ENCODE measurements at regions not wholly inside any gene's neighbourhood (a gene's known extent, or its start where the extent isn't known, plus 50 kb on each side); places are given as distances from the start of the nearest gene placed in this dataset.

DNA sequence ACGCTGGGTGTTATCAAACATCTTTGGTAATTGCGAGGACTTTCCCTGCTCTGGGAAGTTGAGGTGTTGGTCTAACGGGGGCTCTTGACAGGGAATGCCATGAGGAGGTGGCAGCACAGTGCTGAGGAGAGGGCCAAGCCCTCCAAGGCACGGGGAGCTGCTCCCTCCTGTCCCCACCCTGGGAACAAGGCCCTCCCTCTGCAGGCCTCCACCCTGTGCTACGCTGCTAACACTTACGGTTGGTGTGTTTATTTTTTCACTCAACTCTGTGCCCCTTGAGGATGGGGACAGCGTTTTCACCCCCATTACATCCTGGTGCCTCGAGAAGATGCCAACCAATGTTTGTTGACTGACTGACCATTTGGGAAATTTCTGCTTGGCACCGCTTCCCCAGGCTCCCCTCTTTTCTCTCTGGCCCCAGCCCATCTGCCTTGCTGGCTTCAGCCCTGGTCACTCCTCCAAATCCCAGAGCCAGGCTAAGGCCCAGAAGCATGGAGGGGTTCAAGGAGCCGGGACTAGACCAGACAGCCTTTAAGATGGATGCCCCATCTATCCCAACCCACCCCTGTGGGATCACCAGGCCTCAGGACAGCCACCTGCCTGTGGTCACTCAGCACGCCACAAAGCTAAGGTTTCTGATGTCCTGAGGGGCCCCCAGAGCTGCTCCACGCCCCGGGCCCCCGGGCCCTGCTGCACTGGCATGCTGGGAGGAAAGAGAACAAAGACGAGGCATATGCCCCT is 125.7 kb downstream of the BARX1 start:
- intact Hi-C loops (cut with micrococcal nuclease), result no loop called here

- intact Hi-C loops (cut with micrococcal nuclease), result no loop called here
Observed at GRCh38 chr9:93828331-93829097, 126.6 kb downstream of the BARX1 start.

- intact Hi-C loops (cut with micrococcal nuclease), result no loop called here
Observed at GRCh38 chr9:93827545-93828330, 127.4 kb downstream of the BARX1 start.

DNA sequence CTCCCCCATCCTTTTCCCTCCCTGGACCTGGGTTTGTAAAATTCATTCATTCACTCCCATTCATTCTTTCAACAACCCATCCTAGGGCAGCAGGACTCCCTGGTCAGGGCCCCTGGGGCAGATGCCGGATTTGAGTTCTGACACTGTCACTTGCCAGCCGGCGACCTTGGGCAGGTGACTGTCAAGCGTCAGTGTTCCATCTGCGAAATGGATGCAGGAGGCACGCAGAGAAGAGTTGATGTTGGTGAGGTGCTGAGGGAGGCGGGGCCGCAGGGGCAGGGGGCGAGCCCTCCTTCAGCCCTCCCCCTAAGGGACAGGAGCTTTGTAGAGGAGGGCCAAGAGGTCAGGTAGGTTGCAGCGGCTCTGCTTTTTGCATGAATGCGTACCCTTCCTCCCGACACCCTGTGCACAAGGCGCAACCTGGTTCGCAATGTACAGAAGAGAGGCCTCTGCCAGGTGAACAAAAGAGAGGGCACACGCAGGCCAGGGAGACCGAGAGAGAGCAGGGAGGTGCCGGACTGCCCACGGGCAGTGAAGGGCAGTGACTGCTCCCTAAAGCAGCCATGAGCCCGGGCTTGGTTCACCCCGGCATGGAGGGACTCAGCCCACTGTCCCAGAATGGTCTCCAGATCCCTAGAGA is 128.1 kb downstream of the BARX1 start:
- intact Hi-C loops (cut with micrococcal nuclease), result loop anchor here (1.0 kb wide), 1 partner anchor 136 kb away; no protein-coding TSS in a partner anchor

GRCh38 chr9:93826209-93826608 is 128.9 kb downstream of the BARX1 start:
- intact Hi-C loops (cut with micrococcal nuclease), result loop anchor here (1.0 kb wide), 1 partner anchor 137 kb away; no protein-coding TSS in a partner anchor

DNA sequence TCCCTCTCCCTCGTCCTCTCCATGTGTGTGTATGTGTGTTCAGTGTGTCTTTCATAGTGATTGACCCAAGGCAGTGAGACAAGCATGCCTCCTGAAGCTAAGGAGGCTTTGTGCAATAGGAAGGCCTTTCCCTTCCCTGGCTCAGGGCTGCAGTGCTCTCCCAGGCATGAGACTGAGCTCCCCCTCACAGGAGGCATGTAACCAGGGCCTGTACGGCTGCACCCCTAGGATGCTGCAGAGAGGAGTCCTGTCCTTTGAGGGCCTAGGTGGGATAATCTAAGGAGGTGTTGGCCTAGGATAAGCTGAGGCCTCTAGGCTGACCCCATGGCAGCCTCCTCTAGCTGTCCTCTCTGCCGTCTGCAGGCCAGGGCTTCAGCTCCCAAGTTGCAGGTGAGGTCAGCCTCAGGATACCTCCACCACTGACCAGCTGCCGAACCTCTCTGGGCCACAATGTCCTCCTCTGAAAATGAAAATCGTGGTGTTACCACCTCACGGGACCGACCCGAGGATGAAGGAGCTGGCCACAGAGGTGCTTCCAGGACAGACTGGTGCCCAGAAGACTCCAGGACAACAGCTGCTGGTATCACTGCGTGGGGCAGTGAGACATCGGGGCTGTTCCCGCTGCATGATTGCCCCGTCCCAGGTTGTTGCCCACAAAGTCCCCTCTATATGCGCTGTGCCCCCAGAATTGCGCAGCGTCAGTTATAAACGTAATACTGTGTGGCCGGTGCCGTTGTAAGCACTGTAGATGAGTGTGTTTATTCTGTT is 129.6 kb downstream of the BARX1 start:
- intact Hi-C loops (cut with micrococcal nuclease), result loop anchor here (1.0 kb wide), 1 partner anchor 138 kb away; no protein-coding TSS in a partner anchor

DNA sequence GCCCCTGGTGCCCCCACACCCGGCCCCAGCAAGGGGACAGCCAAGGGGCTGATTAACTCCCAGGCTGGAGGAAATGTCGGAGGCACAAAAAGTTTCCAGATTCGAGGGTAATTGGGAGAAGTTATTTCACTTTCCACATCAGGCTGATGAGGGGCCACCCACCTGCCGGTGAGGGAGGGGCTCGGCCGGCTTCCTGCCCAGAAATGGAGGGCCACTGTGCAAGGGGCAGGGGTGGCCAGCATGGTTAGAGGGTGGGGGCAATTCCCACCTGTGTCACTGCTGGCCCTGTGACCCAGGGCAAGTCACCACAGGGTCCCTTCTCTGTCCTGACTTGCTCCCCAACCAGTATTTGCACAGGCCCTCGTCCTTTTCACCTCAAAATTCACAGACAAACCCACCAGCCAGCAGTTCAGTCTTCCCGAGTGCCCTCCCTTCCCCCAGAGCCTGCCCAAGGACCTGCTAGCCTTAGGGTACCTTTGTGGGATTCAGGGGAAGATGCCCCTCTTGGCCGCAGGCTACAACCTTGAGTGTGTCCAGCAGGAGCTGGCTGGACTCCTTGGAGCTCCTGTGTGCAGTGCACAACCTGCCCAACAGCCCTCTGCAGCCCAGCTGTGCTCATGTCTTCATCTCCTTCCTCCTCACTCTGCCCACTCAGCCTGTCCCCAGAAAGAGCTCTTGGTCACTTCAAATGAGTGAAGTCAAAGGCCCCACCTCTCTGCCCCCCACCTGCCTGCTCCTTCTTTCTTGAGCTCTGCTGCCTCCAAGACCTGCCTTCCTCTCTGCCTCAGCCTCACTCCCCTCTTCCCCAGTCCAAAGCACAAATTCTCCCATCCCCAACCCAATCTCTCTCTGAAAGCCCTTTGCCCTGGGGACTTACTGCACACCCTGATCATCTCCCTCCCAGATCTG is 130.5 kb downstream of the BARX1 start:
- intact Hi-C loops (cut with micrococcal nuclease), result no loop called here

- intact Hi-C loops (cut with micrococcal nuclease), result no loop called here
Observed at GRCh38 chr9:93823245-93824072, 131.7 kb downstream of the BARX1 start.

- intact Hi-C loops (cut with micrococcal nuclease), result no loop called here
Observed at GRCh38 chr9:93822229-93822628, 132.9 kb downstream of the BARX1 start.

GRCh38 chr9:93821307-93821703 is 133.8 kb downstream of the BARX1 start:
- intact Hi-C loops (cut with micrococcal nuclease), result no loop called here

- intact Hi-C loops (cut with micrococcal nuclease), result no loop called here
Observed at GRCh38 chr9:93820667-93821306, 134.4 kb downstream of the BARX1 start.

DNA sequence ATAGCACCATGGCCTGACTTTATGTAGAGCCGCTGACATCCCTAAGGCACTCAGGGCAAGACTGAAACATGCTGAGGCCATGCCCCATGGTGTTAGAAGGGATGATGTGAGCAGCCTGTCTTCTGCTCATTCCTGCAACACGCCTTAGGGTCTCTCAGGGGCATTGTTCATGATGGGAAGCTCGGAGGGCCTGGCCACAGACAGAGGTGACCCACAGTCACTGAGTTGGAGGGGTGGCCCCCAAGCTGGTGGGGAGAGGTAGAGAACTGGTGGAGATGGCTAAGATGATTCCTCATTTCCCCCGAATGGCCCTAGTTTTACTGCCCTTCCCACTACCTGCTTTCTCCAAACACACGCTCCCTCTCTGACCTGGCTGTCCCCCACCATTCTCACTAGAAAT is 135.2 kb downstream of the BARX1 start:
- intact Hi-C loops (cut with micrococcal nuclease), result no loop called here

DNA sequence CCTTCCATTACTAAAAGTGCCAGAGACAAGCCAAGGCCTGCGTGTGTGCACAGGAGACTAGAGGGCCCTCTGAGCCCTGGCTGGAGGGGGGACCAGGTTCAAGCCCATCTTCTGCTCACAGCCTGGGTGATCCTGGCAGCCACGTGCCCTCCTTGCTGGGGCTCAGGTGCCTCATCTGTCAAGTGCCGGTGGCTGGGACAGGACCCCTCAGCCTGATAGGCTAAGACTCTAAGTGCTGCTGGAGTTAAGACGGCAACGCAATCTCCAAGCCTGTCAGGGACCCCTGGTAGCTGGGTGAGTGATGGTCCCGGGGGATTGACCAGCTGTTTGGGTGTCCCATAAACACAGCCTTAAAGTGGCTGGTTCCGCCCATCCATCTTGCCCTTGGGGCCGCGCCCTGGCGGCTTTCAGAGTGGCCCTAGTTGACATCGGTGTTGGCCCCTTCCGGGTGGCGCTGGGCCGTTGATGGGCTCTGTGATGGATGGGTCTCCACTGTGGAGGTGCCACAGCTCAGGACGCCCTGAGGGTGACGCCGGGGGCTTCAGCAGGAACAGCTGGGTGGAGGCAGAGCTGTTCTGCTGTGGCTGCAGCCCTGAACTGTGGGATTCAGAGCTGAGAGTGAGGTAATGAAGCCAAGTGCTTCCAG is 136.2 kb downstream of the BARX1 start:
- intact Hi-C loops (cut with micrococcal nuclease), result no loop called here

DNA sequence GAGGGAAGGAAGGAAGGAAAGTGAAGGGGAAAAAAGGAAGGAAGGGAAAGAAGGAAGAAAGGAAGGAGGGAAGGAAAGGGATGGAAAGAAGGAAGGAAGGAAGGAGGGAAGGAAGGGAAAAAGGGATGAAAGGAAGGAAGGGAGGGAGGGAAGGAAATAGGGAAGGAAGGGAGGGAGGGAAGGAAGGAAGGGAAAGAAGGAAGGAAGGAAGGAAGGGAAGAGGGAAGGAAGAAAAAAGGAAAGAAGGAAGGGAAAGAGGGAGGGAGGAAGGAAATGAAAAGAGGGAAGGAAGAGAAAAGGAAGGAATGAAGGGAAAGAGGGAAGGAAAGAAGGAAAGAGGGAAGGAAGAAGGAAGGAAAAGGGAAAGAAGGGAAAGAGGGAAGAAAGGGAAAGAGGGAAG is 136.9 kb downstream of the BARX1 start:
- intact Hi-C loops (cut with micrococcal nuclease), result no loop called here

DNA sequence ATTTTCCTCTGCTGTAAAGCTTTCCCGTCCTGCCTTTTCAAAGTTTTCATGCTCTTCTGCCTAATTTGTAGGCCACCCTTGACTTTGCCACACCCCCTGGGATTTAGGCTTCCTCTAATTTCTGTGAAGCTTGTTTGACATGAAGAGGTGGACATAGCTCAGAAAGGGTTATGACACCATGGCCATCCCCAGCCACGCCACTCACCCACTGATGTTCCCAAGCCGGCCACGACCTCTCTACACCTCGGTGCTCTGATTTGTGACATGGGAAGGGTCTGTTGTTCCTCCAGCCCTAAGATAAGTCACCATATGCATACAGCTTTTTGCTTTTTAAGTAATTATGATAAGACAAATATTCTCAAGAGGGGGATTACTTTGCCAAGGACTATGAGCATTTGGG is 139.5 kb downstream of the BARX1 start:
- intact Hi-C loops (cut with micrococcal nuclease), result no loop called here

DNA sequence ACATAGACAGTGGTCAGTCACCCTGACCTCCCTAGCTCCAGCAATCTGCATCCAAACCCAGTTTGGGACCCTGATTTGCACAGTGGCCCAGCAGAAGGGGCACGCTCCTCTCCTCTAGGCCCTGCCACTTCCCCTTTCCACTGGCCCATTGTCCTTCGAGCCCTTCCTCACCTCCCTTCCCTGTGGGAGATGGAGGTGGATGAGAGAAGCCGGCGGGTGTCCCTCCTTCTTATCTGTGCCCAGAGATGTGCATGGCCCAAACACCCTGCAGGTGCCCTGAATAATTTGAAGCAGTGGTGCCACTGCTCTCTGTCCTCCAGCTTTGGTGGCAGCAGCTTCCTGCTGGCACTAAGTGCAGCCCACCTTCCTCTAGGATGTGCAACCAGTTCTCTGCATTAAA is 140.0 kb downstream of the BARX1 start:
- intact Hi-C loops (cut with micrococcal nuclease), result no loop called here

- intact Hi-C loops (cut with micrococcal nuclease), result no loop called here
Observed at GRCh38 chr9:93814077-93814956, 140.8 kb downstream of the BARX1 start.

Measured in T-helper 2 cell treated with Interferon-gamma antibody and Interleukin-4, amounts not matched to agents 100 ng/mL and 5 ng/mL, for 36 hours (primary cell).